ENCODE measurements at regions not wholly inside any gene's neighbourhood (a gene's known extent, or its start where the extent isn't known, plus 50 kb on each side); places are given as distances from the start of the nearest gene placed in this dataset.

- TF ChIP-seq EZH2 (IDR thresholded peaks at IDR 0.05; ENCODE audit: insufficient read depth, poor library complexity, severe bottlenecking) (no peak), EZH2phosphoT487 (IDR thresholded peaks at IDR 0.05; ENCODE audit: insufficient read depth, low read depth) (no peak)
Observed at GRCh38 chr7:110095372-110096052, 995.4 kb upstream of the LRRN3 start.
